GM19395 (cell line): ENCODE measurements at regions not wholly inside any gene's neighbourhood (a gene's known extent, or its start where the extent isn't known, plus 50 kb on each side); places are given as distances from the start of the nearest gene placed in this dataset.

Experiments
- ATAC-seq: cut with Tn5 transposase; IDR thresholded peaks from one replicate; pipeline ENCODE4 v1.9.1; 2021; ENCODE audit warnings: mild to moderate bottlenecking, moderate library complexity; ENCODE audit not compliant: unreplicated experiment

GRCh38 chr2:168338803-168339437, 91.5 kb upstream of the STK39 start:
- no peak for ATAC-seq

DNA sequence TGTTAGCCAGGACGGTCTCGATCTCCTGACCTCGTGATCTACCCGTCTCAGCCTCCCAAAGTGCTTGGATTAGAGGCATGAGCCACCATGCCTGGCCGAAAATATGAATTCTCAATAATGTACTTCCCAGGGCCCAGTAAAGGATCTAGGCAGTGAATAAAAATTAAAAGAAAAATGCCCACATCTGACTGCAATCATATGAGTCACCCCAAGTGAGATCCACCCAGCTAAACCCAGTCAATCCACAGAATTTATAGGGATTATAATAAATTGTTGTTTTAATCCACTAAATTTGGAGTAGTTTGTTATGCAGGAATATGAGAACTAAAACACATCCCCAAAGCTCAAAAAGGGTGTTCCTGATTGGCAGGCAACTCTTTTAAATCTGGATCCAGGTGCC, 93.5 kb upstream of the STK39 start:
- no peak for ATAC-seq

DNA sequence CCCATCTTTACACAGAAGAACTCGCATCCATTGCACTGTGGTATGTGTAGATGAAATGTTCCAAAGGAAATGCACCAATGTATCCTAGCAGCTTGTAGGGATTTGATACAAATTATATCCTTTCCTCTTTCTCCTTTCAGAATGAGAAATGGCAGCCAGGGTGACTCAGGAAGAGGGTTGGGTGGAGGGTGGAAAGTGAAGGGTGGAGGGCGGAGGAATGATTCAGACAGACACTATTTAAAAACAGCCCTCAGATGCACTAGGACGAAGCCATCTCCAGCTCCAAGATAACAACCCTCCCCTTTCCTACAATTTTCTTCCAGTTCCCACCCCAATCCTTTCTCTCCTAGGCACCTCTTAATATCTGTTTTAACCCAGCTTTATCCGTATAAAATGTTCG, 96.2 kb upstream of the STK39 start:
- ATAC-seq: no peak

DNA sequence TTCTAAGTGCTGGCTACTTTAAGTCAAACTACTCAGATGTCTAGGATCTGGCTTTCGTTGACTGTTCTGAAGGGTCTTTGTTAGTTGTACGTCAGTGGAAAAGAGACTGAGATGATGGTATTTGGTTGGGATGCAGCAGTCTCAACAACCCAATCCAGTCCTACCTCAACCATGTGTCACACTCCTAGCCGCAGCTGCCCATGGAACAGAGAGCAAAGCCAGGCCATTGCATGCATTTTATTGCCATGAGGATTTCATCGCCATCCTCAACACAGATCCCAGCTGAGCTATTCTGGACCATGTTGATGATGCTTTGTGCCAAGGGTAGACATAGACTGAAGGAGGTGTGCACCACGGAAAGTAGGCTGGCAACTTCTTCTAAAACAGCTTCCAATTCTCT, 97.3 kb upstream of the STK39 start:
- no peak for ATAC-seq

- ATAC-seq: no peak
These were observed 98.2 kb upstream of the STK39 start for GRCh38 chr2:168345601-168346000.

GRCh38 chr2:168346725-168347477, 99.5 kb upstream of the STK39 start:
- ATAC-seq: peak; percentile 82

DNA sequence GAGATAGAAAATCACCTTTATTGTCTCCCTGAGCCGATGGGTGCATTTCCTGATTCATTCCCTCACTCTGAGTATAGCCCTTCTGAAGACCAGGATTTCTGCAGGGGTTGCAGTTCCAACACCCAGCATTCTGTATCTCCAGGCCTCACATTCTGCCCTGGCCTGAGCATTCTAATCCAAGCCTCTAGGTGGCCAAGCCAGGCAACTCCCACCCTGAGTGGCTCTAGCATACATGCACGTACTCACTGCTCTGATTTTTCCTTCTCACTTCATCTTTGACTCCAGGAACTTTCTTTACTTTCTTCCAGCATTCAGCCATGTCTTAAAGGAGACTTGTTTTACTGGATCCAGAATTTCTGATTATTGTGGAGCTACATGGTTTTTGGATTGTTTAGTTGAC, 100.7 kb upstream of the STK39 start:
- peak; percentile 61 for ATAC-seq

DNA sequence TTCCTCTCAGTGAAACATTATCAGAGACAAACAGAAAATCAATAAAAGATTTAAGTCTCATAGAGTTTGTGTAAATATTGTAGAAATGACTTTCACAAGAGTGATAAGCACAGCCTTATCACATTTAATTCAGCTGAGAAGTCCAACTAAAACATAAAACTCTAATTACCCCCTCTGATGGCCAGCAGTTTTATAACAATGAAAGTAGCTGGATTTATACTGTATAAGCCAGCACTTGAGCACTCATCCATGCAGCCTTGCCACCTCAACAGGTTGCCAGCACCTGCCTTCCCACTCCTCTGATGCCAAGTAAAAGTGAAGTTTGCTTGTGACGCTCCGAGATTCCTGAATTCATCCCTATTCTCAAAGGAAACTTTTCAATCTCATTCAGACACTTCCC, 103.0 kb upstream of the STK39 start:
- ATAC-seq: no peak

DNA sequence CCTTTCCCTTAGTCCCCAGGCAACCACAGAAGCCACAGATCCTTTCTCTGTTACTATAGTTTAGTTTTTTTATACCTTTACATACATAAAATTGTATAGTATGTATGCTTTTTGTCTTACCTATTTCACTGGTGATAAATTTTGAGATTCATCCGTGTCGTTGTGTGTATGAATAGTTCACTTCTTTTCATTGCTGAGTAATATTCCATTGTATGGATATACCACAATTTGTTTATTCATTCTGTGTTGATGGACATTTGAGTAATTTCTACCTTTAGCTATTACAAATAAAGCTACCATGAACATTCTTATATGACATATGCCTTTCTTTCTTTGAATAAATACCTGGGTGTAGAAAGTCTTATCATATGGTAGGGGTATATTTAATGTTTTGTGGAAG, 102.8 kb upstream of the CERS6 start:
- no peak for ATAC-seq

- ATAC-seq: no peak
These were observed 101.6 kb upstream of the CERS6 start for GRCh38 chr2:168354499-168354898.

DNA sequence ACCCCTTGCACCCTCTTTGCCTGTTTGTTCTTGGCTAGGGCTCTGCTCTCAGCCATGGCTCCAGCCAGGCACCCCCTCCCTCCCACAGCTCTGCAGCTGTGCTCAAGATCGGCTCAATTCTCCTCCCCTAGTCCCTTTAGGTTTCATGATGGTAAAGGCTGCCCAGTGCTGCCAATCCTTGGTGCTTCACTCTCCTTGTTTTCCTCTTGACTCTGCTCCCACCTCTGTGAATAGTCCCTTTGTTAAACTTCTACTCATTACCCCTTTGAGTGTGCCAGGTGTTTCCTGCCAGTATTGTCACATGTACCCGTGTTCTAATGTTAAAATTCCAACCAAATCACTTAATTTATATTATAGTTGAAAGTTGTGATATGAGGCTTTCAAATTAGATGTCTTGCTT, 101.0 kb upstream of the CERS6 start:
- ATAC-seq: no peak

- no peak for ATAC-seq
These were observed 100.1 kb upstream of the CERS6 start for GRCh38 chr2:168355779-168356476.

GRCh38 chr2:168356477-168356835, 99.6 kb upstream of the CERS6 start:
- ATAC-seq: no peak

DNA sequence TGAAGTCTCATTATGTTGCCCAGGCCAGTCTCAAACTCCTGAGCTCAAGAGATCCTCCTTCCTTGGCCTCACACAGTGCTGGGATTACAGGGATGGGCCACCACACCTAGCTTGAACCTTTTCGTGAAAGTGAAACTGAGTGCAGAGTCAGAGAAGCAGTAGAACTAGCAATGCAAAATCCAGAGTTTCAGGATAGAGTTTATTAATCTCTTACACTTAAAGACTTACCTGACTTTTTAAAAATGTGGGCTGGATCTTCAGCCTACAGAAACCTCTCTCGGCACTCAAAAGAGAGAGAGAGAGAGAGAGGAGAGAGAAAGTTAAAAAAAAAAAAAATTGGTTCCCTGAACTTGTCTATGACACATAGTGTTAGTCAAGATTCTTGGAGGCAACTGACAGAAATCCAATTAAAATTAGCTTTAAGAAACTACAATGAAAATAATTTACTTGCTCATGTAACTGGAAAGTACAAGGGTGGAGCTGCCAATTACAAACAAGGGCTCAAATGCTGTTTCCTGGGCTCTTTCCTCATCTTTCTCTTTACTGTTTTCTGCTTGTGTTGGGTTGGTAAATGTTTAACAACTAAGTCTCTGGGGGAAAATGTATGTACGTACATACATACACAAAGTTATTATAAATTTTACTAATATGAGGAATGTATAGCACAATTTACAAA, 98.1 kb upstream of the CERS6 start:
- ATAC-seq: peak; percentile 66

GRCh38 chr2:168359082-168359481, 97.0 kb upstream of the CERS6 start:
- ATAC-seq: no peak

GRCh38 chr2:168363347-168364092, 92.6 kb upstream of the CERS6 start:
- ATAC-seq: peak; percentile 87

DNA sequence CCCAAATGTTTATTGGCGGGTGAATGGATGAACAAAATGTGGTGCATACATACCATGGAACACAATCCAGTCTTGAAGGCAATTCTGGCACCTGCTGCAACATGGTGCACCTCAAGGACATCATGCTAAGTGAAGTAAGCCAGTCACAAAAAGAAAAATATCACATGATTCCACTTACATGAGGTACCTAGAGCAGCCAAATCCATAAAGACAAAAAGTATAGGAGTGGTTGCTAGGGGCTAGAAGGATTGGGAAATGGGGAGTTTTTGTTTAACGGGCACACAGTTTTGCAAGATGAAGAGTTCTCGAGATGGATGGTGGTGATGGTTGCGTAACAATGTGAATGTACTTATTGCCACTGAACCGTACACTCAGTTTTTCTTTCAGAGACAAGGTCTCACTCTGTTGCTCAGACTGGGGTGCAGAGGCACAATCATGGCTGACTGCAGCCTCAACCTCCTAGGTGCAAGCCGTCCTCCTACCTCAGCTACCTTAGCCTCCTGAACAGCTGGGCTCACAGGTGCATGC, 90.9 kb upstream of the CERS6 start:
- no peak for ATAC-seq

DNA sequence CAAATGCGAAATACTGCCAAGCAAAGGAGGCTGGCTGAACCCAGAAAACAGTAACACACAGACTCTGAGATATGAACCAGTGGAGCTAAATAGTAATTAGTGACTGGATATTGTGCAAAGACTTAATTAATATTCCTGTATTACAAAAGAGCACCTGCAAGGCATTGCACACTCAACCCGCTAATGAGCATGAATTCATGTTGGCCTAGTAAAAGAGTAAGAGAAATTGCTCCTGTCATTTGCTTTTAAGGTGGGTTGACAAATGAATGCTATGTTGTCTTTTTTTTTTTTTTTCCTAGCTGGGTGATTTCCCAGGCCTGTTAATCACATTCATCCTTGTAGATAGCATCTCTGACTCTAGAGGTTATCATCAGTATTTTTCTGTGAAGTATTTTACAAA, 87.0 kb upstream of the CERS6 start:
- no peak for ATAC-seq

DNA sequence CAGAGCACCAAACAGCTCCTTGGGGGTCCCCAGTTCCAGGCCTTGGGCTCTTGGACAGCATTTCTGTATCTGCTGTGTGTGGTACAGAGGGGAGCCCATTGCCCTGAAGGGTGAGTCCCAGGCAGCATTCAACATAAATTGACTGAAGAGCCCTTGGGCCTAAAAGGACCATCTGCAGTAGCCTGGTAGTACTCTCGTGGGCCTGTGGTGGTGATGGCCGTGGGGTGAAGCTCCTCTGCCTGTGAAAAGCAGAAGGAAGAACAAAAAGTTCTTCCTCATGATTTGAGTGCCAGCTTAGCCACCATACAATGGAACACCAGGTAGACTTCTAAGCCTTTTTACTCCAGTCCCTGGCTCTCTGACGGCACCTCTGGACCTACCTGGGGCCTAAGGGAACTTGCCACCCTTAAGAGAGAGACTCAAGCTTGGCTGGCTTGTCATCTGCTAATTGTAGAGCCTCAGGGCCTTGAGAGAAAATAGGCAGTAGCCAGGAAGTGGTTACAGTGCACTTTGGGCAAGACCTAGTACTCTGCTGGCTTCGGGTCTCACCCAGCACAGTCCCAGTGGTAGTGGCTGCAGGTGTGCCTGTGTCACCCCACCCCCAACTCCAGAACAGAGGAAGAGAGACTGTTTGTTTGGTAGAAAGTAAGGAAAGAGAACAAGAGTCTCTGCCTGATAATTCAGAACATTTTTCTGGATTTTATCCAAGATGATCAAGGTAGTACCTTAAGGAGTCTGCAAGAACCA, 84.6 kb upstream of the CERS6 start:
- peak; percentile 93 for ATAC-seq

DNA sequence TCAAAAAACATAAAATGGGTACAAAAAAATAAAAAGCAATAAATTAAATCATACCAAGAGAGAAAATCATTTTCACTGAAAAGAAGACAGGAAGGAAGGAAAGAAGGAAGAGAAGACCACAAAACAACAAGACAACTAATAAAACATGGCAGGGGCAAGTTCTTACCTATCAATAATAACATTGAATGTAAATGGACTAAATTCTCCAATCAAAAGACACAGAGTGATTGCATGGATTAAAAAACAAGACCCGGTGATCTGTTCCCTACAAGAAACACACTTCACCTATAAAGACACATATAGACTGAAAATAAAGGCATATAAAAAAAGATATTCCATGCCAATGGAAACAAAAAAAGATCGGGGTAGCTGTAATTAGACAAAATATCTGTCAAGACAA, 82.6 kb upstream of the CERS6 start:
- no peak for ATAC-seq
